SK-N-SH (cell line): ENCODE measurements at regions not wholly inside any gene's neighbourhood (a gene's known extent, or its start where the extent isn't known, plus 50 kb on each side); places are given as distances from the start of the nearest gene placed in this dataset.

ENCODE experiments used
- CTCF ChIA-PET: fragments of 300-600, 350-600 bp; formaldehyde crosslinking; extraction: SDS; loops from one replicate; lab custom pipeline; 2021; lab: Yijun Ruan, JAX
- POLR2A ChIA-PET: fragments of 350-600 bp; sonication (Branson Sonifier 250); formaldehyde crosslinking; extraction: SDS; loops from one replicate; lab custom pipeline; 2020; ENCODE audit warnings: antibody characterized with exemption, inconsistent platforms; lab: Yijun Ruan, JAX
- DNase-seq: peaks from one replicate; pipeline ENCODE4 v3.0.0; 2012
- H2AFZ ChIP-seq: fragments of 200-600 bp; sonication (generic); 2 replicates; pipeline ENCODE4 v1.8.1; 2016; ENCODE audit warnings: antibody characterized with exemption, mild to moderate bottlenecking, low read depth
- H3F3A ChIP-seq: fragments of 200-600 bp; sonication (generic); replicated peaks from 2 replicates; pipeline ENCODE3; 2016; ENCODE audit warnings: antibody characterized with exemption, mild to moderate bottlenecking; ENCODE audit not compliant: insufficient read depth
- H3K27ac ChIP-seq, 2 experiments: fragments of 200-500 bp in 1 of 2; fragments of 200-600 bp in 1 of 2; sonication (Bioruptor generic) in 1 of 2; sonication (generic), shearing (Covaris generic) in 1 of 2; 2 replicates each; pipeline versions ENCODE4 v1.5.1 to v1.6.1; 2014 to 2016; ENCODE audit warnings: low read depth in 2 of 2, inconsistent platforms in 1 of 2, low read length in 1 of 2, mild to moderate bottlenecking in 1 of 2, mixed read lengths in 1 of 2
- H3K27me3 ChIP-seq: fragments of 200-600 bp; sonication (generic), shearing (Covaris generic); 2 replicates; pipeline ENCODE4 v1.6.1; 2016; ENCODE audit warnings: mixed run types; ENCODE audit not compliant: insufficient read depth
- H3K36me3 ChIP-seq, 2 experiments: fragments of 200-500 bp in 1 of 2; fragments of 200-600 bp in 1 of 2; sonication (Bioruptor generic) in 1 of 2; sonication (generic) in 1 of 2; replicated peaks in 1 of 2; 2 replicates each; pipeline versions ENCODE3 to v1.5.1; 2014 to 2016; ENCODE audit warnings: low read length in 1 of 2, mild to moderate bottlenecking in 1 of 2; ENCODE audit not compliant: insufficient read depth in 2 of 2, control insufficient read depth in 1 of 2
- H3K4me1 ChIP-seq, 2 experiments: fragments of 200-500 bp in 1 of 2; fragments of 200-600 bp in 1 of 2; sonication (Bioruptor generic) in 1 of 2; sonication (generic), shearing (Covaris generic) in 1 of 2; 2 replicates each; pipeline versions ENCODE4 v1.5.1 to v1.6.1; 2014 to 2016; ENCODE audit warnings: low read depth in 1 of 2, low read length in 1 of 2, mixed run types in 1 of 2; ENCODE audit not compliant: insufficient read depth in 2 of 2, control insufficient read depth in 1 of 2
- H3K4me2 ChIP-seq: fragments of 200-600 bp; sonication (generic), shearing (Covaris generic); 2 replicates; pipeline ENCODE4 v1.6.1; 2017; ENCODE audit warnings: mixed run types
- H3K4me3 ChIP-seq, 2 experiments: fragments of 200-500 bp in 1 of 2; fragments of 200-600 bp in 1 of 2; sonication (Bioruptor generic) in 1 of 2; sonication (generic), shearing (Covaris generic) in 1 of 2; 2 replicates each; pipeline versions ENCODE4 v1.5.1 to v1.8.1; 2014 to 2016; ENCODE audit warnings: low read depth in 2 of 2, inconsistent platforms in 1 of 2, low read length in 1 of 2, mild to moderate bottlenecking in 1 of 2, mixed read lengths in 1 of 2, moderate library complexity in 1 of 2
- H3K79me2 ChIP-seq: fragments of 200-600 bp; sonication (generic); 2 replicates; pipeline ENCODE4 v1.8.1; 2017; ENCODE audit warnings: mild to moderate bottlenecking; ENCODE audit not compliant: insufficient read depth
- H3K9ac ChIP-seq: fragments of 200-600 bp; sonication (generic); 2 replicates; pipeline ENCODE4 v1.6.1; 2017; ENCODE audit warnings: mixed run types
- H3K9me2 ChIP-seq: fragments of 200-600 bp; sonication (generic); 2 replicates; pipeline ENCODE4 v1.6.1; 2017; ENCODE audit warnings: mixed run types
- H3K9me3 ChIP-seq: fragments of 200-600 bp; sonication (generic); 2 replicates; pipeline ENCODE4 v1.6.1; 2017; ENCODE audit warnings: mixed run types, mild to moderate bottlenecking, moderate library complexity
- H4K20me1 ChIP-seq: fragments of 200-600 bp; sonication (generic); 2 replicates; pipeline ENCODE4 v1.6.1; 2017; ENCODE audit warnings: mild to moderate bottlenecking, mixed run types; ENCODE audit not compliant: insufficient read depth
- EP300 ChIP-seq, 2 experiments: IDR thresholded peaks; 2 replicates each; pipeline versions ENCODE4 v1.4.0 to v1.6.1; 2012; ENCODE audit warnings: borderline replicate concordance in 1 of 2, low read depth in 1 of 2, low read length in 1 of 2
- FOSL2 ChIP-seq: IDR thresholded peaks from 2 replicates; pipeline ENCODE4 v1.4.0; 2012; ENCODE audit warnings: low read depth, mild to moderate bottlenecking, moderate library complexity, borderline replicate concordance
- FOXJ3 ChIP-seq: sonication (generic); formaldehyde crosslinking; IDR thresholded peaks from 2 replicates; pipeline ENCODE4 v1.5.1; 2020; ENCODE audit warnings: mild to moderate bottlenecking, missing genetic modification reagents
- GABPA ChIP-seq: IDR thresholded peaks from 2 replicates; pipeline ENCODE4 v1.4.0; 2012; ENCODE audit warnings: low read depth, mild to moderate bottlenecking
- GATA2 ChIP-seq: sonication (generic); formaldehyde crosslinking; IDR thresholded peaks from 2 replicates; pipeline ENCODE4 v1.5.0; 2020; ENCODE audit warnings: mild to moderate bottlenecking, missing genetic modification reagents
- JUND ChIP-seq: IDR thresholded peaks from 2 replicates; pipeline ENCODE4 v1.4.0; 2012
- MXI1 ChIP-seq: IDR thresholded peaks from 2 replicates; pipeline ENCODE4 v1.6.1; 2012; ENCODE audit warnings: mild to moderate bottlenecking, low read depth, low read length, improper control_type of control experiment
- NFIC ChIP-seq: IDR thresholded peaks from 2 replicates; pipeline ENCODE4 v1.4.0; 2012; ENCODE audit warnings: borderline replicate concordance
- POLR2AphosphoS5 ChIP-seq: IDR thresholded peaks from 2 replicates; pipeline ENCODE4 v1.6.1; 2012; ENCODE audit warnings: low read depth, low read length
- RAD21 ChIP-seq: IDR thresholded peaks from 2 replicates; pipeline ENCODE4 v1.6.1; 2012; ENCODE audit warnings: mild to moderate bottlenecking, low read length
- RXRA ChIP-seq: IDR thresholded peaks from 2 replicates; pipeline ENCODE4 v1.4.0; 2012; ENCODE audit warnings: low read depth, mild to moderate bottlenecking, borderline replicate concordance
- SMC3 ChIP-seq: IDR thresholded peaks from 2 replicates; pipeline ENCODE4 v1.6.1; 2012; ENCODE audit warnings: low read depth, low read length, improper control_type of control experiment
- TAF1 ChIP-seq: IDR thresholded peaks from 2 replicates; pipeline ENCODE4 v1.6.1; 2012; ENCODE audit warnings: low read depth, mild to moderate bottlenecking, low read length, moderate library complexity, borderline replicate concordance
- TCF12 ChIP-seq: IDR thresholded peaks from 2 replicates; pipeline ENCODE4 v1.4.0; 2012
- TEAD4 ChIP-seq: IDR thresholded peaks from 2 replicates; pipeline ENCODE4 v1.4.0; 2012; ENCODE audit warnings: mild to moderate bottlenecking, borderline replicate concordance; ENCODE audit not compliant: insufficient read depth
- YY1 ChIP-seq: IDR thresholded peaks from 2 replicates; pipeline ENCODE4 v1.4.0; 2012; ENCODE audit warnings: low read depth, mild to moderate bottlenecking
- WGBS: methylation state at CpG from one replicate; pipeline ENCODE4 v1.1.6; 2017; ENCODE audit warnings: low lambda C conversion rate; 5-methylcytosine and 5-hydroxymethylcytosine counted together
- TF ChIP-seq, protein P1 (sequence below): fragments of 150-350 bp; IDR thresholded peaks from 2 replicates; pipeline ENCODE4 v1.6.1; 2016; ENCODE audit warnings: mild to moderate bottlenecking, low read depth, low read length
- TF ChIP-seq, protein P2 (sequence below): IDR thresholded peaks from 2 replicates; pipeline ENCODE4 v1.6.1; 2012; ENCODE audit warnings: mild to moderate bottlenecking, low read depth, low read length, moderate library complexity

DNA sequence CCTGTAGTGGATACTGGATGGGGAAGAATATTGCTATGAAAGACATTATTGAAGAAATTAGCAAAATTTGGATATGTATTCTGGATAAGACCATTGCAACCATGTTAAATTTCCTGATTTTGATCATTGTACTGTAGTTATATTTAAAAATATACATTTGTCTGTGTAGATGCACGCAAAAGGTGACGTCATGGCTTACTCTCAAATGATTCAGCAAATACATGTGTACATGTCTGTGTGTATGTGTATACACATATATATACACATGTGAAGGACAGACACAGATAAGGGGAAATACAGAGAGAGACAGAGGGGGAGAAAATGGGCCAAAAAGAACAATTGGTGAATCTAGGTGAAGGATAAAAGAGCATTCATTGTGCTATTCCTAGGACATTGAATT is 82.3 kb upstream of the PLCB4 start:
- no peaks in the 10 kb centered on the region for H3K9me3 ChIP-seq
- H3K4me3 ChIP-seq = no peak overlapping the region
- no peaks in the 10 kb centered on the region for H4K20me1 ChIP-seq
- H3K4me2 ChIP-seq = no peak overlapping the region
- H3K27ac ChIP-seq = no peak overlapping the region
- ChIA-PET POLR2A (no interaction called here), CTCF (no interaction called here)
- H3K27me3 ChIP-seq = no peaks in the 10 kb centered on the region
- 89% methylated on average over 2 of the region's 2 CpGs for WGBS
- H3K9ac ChIP-seq = no peak overlapping the region
- no peaks in the 10 kb centered on the region for H3K36me3 ChIP-seq
- no peaks in the 10 kb centered on the region for H3K79me2 ChIP-seq
- no peak for DNase-seq
- no peaks in the 10 kb centered on the region for H3K4me1 ChIP-seq
- TF ChIP-seq POLR2AphosphoS5 (no peak), NFIC (no peak), MXI1 (no peak), TEAD4 (no peak), RXRA (no peak), TCF12 (no peak), JUND (no peak), GABPA (no peak), TAF1 (no peak), GATA2 (CRISPR knock-in tag) (no peak), EP300 (IDR thresholded peaks at IDR 0.05; ENCODE audit: borderline replicate concordance in 1 of 2, low read depth in 1 of 2, low read length in 1 of 2) (no peak), FOSL2 (no peak), SMC3 (no peak), RAD21 (no peak), YY1 (no peak), FOXJ3 (CRISPR knock-in tag) (no peak)
- TF ChIP-seq, protein P1, sequence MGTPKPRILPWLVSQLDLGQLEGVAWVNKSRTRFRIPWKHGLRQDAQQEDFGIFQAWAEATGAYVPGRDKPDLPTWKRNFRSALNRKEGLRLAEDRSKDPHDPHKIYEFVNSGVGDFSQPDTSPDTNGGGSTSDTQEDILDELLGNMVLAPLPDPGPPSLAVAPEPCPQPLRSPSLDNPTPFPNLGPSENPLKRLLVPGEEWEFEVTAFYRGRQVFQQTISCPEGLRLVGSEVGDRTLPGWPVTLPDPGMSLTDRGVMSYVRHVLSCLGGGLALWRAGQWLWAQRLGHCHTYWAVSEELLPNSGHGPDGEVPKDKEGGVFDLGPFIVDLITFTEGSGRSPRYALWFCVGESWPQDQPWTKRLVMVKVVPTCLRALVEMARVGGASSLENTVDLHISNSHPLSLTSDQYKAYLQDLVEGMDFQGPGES = no peak
- TF ChIP-seq, protein P2, sequence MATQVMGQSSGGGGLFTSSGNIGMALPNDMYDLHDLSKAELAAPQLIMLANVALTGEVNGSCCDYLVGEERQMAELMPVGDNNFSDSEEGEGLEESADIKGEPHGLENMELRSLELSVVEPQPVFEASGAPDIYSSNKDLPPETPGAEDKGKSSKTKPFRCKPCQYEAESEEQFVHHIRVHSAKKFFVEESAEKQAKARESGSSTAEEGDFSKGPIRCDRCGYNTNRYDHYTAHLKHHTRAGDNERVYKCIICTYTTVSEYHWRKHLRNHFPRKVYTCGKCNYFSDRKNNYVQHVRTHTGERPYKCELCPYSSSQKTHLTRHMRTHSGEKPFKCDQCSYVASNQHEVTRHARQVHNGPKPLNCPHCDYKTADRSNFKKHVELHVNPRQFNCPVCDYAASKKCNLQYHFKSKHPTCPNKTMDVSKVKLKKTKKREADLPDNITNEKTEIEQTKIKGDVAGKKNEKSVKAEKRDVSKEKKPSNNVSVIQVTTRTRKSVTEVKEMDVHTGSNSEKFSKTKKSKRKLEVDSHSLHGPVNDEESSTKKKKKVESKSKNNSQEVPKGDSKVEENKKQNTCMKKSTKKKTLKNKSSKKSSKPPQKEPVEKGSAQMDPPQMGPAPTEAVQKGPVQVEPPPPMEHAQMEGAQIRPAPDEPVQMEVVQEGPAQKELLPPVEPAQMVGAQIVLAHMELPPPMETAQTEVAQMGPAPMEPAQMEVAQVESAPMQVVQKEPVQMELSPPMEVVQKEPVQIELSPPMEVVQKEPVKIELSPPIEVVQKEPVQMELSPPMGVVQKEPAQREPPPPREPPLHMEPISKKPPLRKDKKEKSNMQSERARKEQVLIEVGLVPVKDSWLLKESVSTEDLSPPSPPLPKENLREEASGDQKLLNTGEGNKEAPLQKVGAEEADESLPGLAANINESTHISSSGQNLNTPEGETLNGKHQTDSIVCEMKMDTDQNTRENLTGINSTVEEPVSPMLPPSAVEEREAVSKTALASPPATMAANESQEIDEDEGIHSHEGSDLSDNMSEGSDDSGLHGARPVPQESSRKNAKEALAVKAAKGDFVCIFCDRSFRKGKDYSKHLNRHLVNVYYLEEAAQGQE = no peak
- no peak overlapping the region for H2AFZ ChIP-seq
- H3K9me2 ChIP-seq = no peaks in the 10 kb centered on the region
- H3F3A ChIP-seq = no peaks in the 10 kb centered on the region
